ENCODE measurements at regions not wholly inside any gene's neighbourhood (a gene's known extent, or its start where the extent isn't known, plus 50 kb on each side); places are given as distances from the start of the nearest gene placed in this dataset.

DNA sequence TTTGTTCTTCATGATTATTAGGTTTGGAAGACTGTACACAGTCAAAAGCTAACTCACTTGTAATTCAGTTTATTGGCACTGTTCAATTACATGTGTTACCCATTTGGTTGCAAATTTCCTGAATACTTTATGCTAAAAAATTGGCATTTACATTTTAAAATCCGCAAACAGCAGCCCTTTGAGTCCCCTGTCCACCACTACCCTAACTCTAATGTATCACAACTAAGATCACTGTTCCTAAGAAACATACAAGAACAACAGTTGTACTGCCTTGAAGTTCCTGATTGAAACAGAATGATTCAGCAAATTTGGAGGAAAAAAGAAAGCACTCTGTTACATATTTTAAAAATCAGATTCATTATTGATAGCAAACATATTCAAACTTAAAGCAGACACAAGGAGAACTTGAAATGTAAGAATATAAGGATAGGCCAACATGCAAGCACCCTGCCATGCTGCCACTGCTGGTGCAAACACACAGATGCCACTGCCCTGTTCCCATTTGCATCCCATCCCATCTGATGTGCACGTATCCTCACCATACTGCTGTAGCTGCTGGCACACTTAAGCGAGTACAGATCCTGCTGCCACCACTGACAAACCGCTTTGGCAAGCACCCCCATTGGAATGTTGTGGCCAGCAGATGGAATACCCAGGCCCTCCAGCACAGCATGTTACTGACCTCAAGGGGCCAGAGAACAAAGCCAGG lies 343.4 kb downstream of the PPP1R2C start:
- H3K36me3 ChIP-seq (ENCODE audit: control insufficient read depth, insufficient read depth, low read length) = no peaks in the 10 kb centered on the region
- no peaks in the 10 kb centered on the region for H3K4me1 ChIP-seq (ENCODE audit: control insufficient read depth, insufficient read depth, low read length)
- no peaks in the 10 kb centered on the region for H3K27me3 ChIP-seq (ENCODE audit: control insufficient read depth, insufficient read depth, low read length)
- no peaks in the 10 kb centered on the region for H3K9me3 ChIP-seq (ENCODE audit: control insufficient read depth, insufficient read depth, low read length)
- H3K4me3 ChIP-seq (ENCODE audit: low read depth, low read length) = no peak overlapping the region
- no peak overlapping the region for H3K9ac ChIP-seq (ENCODE audit: low read depth, low read length)

GRCh38 chrX:42432552-42432951 lies 345.4 kb downstream of the PPP1R2C start:
- Histone ChIP-seq H3K4me1 (ENCODE audit: control insufficient read depth, insufficient read depth, low read length) (no peaks in the 10 kb centered on the region), H3K9ac (ENCODE audit: low read depth, low read length) (no peak overlapping the region), H3K36me3 (ENCODE audit: control insufficient read depth, insufficient read depth, low read length) (no peaks in the 10 kb centered on the region), H3K4me3 (ENCODE audit: low read depth, low read length) (no peak overlapping the region), H3K9me3 (ENCODE audit: control insufficient read depth, insufficient read depth, low read length) (no peaks in the 10 kb centered on the region), H3K27me3 (ENCODE audit: control insufficient read depth, insufficient read depth, low read length) (no peaks in the 10 kb centered on the region)

DNA sequence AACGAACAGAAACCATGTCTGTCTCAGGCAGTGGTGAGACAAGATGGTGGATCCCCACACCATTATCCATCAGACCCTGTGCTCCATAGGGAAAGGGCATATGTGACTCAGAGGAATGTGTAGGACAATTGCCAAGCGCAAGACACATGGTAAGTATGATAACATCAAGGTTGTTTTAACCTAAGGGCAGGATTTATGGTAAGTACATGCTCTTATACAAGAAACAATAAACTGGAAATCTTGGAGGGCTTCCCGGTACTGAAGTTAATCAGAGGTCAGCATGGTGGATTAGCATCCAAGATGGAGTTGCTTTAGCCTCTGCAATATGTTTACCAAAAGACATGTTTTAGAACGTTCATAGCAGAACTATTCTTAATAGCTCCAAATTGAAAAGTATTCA lies 355.0 kb downstream of the PPP1R2C start:
- Histone ChIP-seq H3K27me3 (ENCODE audit: control insufficient read depth, insufficient read depth, low read length) (no peaks in the 10 kb centered on the region), H3K4me3 (ENCODE audit: low read depth, low read length) (no peak overlapping the region), H3K36me3 (ENCODE audit: control insufficient read depth, insufficient read depth, low read length) (no peaks in the 10 kb centered on the region), H3K9ac (ENCODE audit: low read depth, low read length) (no peak overlapping the region), H3K9me3 (ENCODE audit: control insufficient read depth, insufficient read depth, low read length) (no peaks in the 10 kb centered on the region), H3K4me1 (ENCODE audit: control insufficient read depth, insufficient read depth, low read length) (no peaks in the 10 kb centered on the region)

DNA sequence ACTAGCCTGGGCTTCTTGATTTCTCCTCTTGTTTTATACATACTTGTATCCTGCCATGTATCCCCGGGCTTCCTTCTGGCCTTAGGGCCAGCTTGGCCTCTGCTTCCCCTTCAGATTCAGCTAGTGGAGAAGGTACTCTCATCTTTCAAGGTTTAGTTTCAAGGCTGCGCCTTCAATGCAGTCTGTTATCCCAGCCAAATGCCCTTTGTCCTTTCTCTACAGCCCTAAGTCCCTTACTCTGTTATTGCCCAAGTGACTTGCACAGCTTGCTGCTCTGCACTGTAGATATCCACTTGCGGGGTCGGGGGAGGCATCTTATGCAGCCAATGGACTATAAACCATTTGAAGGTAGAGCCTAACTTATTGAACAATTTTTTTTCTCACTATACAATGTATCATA lies 357.5 kb downstream of the PPP1R2C start:
- H3K9ac ChIP-seq (ENCODE audit: low read depth, low read length) = no peak overlapping the region
- H3K4me1 ChIP-seq (ENCODE audit: control insufficient read depth, insufficient read depth, low read length) = no peaks in the 10 kb centered on the region
- no peak overlapping the region for H3K4me3 ChIP-seq (ENCODE audit: low read depth, low read length)
- H3K36me3 ChIP-seq (ENCODE audit: control insufficient read depth, insufficient read depth, low read length) = no peaks in the 10 kb centered on the region
- H3K9me3 ChIP-seq (ENCODE audit: control insufficient read depth, insufficient read depth, low read length) = no peaks in the 10 kb centered on the region
- H3K27me3 ChIP-seq (ENCODE audit: control insufficient read depth, insufficient read depth, low read length) = no peaks in the 10 kb centered on the region

DNA sequence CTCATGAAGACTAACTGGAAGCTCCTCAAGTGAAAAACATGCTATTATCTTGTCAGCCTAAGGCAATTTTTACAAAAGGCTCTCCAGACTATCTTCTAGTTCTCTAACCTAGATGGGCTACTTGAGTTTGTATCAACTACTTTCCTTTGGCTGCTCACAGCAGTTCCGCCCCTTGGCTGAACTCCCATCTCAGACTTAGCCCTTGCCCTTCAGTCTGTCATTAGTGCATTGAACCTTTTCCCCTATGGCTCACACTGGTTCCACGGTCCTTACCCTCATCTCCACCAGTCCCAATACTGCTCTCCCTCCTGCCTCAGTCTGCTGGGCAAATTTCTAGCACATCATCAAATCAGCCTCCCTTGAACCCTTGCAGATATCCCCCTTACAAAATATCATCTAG lies 362.3 kb downstream of the PPP1R2C start:
- Histone ChIP-seq H3K4me3 (ENCODE audit: low read depth, low read length) (no peak overlapping the region), H3K27me3 (ENCODE audit: control insufficient read depth, insufficient read depth, low read length) (no peaks in the 10 kb centered on the region), H3K9me3 (ENCODE audit: control insufficient read depth, insufficient read depth, low read length) (no peaks in the 10 kb centered on the region), H3K36me3 (ENCODE audit: control insufficient read depth, insufficient read depth, low read length) (no peaks in the 10 kb centered on the region), H3K4me1 (ENCODE audit: control insufficient read depth, insufficient read depth, low read length) (no peaks in the 10 kb centered on the region), H3K9ac (ENCODE audit: low read depth, low read length) (no peak overlapping the region)

DNA sequence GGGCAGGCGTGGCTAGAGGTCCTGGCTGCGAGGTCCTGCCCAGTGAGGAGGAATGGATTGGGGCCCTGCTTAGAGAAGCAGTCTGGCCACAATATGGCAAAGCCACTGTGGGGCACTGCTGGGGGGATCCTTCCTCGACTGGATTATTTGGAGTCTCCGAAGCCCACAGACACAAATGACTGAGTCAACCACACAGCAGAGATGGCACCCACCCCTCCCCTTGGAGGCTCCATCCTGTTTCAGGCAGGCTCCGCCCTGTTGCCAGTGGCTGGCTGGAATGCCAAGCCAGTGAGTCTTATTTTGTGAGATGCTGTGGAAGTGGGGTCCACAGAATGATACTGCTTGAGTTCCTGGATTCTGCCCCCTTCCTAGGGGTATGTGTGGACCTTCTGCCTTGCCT lies 363.9 kb downstream of the PPP1R2C start:
- Histone ChIP-seq H3K27me3 (ENCODE audit: control insufficient read depth, insufficient read depth, low read length) (no peaks in the 10 kb centered on the region), H3K36me3 (ENCODE audit: control insufficient read depth, insufficient read depth, low read length) (no peaks in the 10 kb centered on the region), H3K4me1 (ENCODE audit: control insufficient read depth, insufficient read depth, low read length) (no peaks in the 10 kb centered on the region), H3K9ac (ENCODE audit: low read depth, low read length) (no peak overlapping the region), H3K9me3 (ENCODE audit: control insufficient read depth, insufficient read depth, low read length) (no peaks in the 10 kb centered on the region), H3K4me3 (ENCODE audit: low read depth, low read length) (no peak overlapping the region)

- Histone ChIP-seq H3K4me3 (ENCODE audit: low read depth, low read length) (no peak overlapping the region), H3K9me3 (ENCODE audit: control insufficient read depth, insufficient read depth, low read length) (no peaks in the 10 kb centered on the region), H3K9ac (ENCODE audit: low read depth, low read length) (no peak overlapping the region), H3K27me3 (ENCODE audit: control insufficient read depth, insufficient read depth, low read length) (no peaks in the 10 kb centered on the region), H3K36me3 (ENCODE audit: control insufficient read depth, insufficient read depth, low read length) (no peaks in the 10 kb centered on the region), H3K4me1 (ENCODE audit: control insufficient read depth, insufficient read depth, low read length) (no peaks in the 10 kb centered on the region)
Measured at GRCh38 chrX:42399632-42400024, 378.3 kb downstream of the PPP1R2C start.

DNA sequence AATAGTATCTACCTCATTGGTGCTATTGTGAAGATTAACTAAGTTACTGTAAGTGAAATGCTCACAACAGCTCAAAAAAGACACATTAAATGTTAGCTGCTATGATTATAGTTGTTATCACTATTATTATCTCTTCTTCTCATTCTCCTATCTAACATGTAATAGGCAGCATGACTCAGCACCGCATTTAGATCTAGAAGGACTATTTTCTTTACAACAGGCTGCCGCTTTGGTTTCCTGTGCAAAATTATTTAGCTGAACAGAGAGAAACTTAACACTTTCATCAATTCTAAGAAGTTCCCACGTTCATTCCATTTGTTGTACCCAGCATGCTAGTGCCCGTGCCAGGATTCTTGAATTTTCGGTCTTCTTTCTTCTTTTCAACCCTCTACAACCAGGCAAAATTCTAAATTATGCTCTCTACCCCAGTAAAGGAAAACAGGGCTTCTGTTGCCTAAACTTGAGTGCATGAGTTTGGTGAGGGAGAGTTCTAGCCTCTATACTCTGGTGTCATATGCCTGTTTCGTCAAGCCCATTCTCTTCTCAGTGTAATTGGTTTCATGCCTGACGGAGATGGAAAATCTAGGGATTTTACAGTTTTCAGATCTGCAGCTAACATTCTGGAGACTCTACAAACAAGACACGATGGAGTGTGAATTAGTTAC lies 378.9 kb downstream of the PPP1R2C start:
- no peaks in the 10 kb centered on the region for H3K9me3 ChIP-seq (ENCODE audit: control insufficient read depth, insufficient read depth, low read length)
- H3K9ac ChIP-seq (ENCODE audit: low read depth, low read length) = no peak overlapping the region
- no peaks in the 10 kb centered on the region for H3K36me3 ChIP-seq (ENCODE audit: control insufficient read depth, insufficient read depth, low read length)
- H3K4me3 ChIP-seq (ENCODE audit: low read depth, low read length) = no peak overlapping the region
- H3K27me3 ChIP-seq (ENCODE audit: control insufficient read depth, insufficient read depth, low read length) = no peaks in the 10 kb centered on the region
- H3K4me1 ChIP-seq (ENCODE audit: control insufficient read depth, insufficient read depth, low read length) = no peaks in the 10 kb centered on the region

GRCh38 chrX:42396136-42396535 lies 381.8 kb downstream of the PPP1R2C start:
- Histone ChIP-seq H3K4me1 (ENCODE audit: control insufficient read depth, insufficient read depth, low read length) (no peaks in the 10 kb centered on the region), H3K27me3 (ENCODE audit: control insufficient read depth, insufficient read depth, low read length) (no peaks in the 10 kb centered on the region), H3K9ac (ENCODE audit: low read depth, low read length) (no peak overlapping the region), H3K4me3 (ENCODE audit: low read depth, low read length) (no peak overlapping the region), H3K9me3 (ENCODE audit: control insufficient read depth, insufficient read depth, low read length) (no peaks in the 10 kb centered on the region), H3K36me3 (ENCODE audit: control insufficient read depth, insufficient read depth, low read length) (no peaks in the 10 kb centered on the region)

- Histone ChIP-seq H3K27me3 (ENCODE audit: control insufficient read depth, insufficient read depth, low read length) (no peaks in the 10 kb centered on the region), H3K4me1 (ENCODE audit: control insufficient read depth, insufficient read depth, low read length) (no peaks in the 10 kb centered on the region), H3K4me3 (ENCODE audit: low read depth, low read length) (no peak overlapping the region), H3K9ac (ENCODE audit: low read depth, low read length) (no peak overlapping the region), H3K9me3 (ENCODE audit: control insufficient read depth, insufficient read depth, low read length) (no peaks in the 10 kb centered on the region), H3K36me3 (ENCODE audit: control insufficient read depth, insufficient read depth, low read length) (no peaks in the 10 kb centered on the region)
Measured at GRCh38 chrX:42392846-42393245, 385.1 kb downstream of the PPP1R2C start.

- Histone ChIP-seq H3K4me1 (ENCODE audit: control insufficient read depth, insufficient read depth, low read length) (no peaks in the 10 kb centered on the region), H3K4me3 (ENCODE audit: low read depth, low read length) (no peak overlapping the region), H3K27me3 (ENCODE audit: control insufficient read depth, insufficient read depth, low read length) (no peaks in the 10 kb centered on the region), H3K36me3 (ENCODE audit: control insufficient read depth, insufficient read depth, low read length) (peaks cover 4% of the 10 kb centered on the region), H3K9ac (ENCODE audit: low read depth, low read length) (no peak overlapping the region), H3K9me3 (ENCODE audit: control insufficient read depth, insufficient read depth, low read length) (no peaks in the 10 kb centered on the region)
Measured at GRCh38 chrX:42386681-42387080, 391.3 kb downstream of the PPP1R2C start.

DNA sequence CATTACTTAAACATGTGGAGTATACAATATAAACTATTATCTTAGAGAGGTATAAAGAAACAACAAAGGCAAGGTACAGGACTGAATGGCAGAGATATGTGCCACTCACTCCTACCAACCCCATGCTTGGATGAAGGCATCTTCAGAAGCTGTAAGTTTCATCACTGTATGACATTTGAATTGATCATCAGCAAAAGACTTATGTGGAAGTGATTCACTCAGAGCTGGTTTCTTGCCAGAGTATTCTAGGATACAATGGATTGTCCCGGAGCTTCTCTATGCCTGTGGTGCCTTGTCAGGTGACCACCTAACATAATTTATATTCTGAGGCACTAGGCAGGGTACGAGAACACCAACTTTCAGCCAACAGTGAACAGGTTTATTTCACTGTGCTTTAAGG lies 392.2 kb downstream of the PPP1R2C start:
- no peaks in the 10 kb centered on the region for H3K9me3 ChIP-seq (ENCODE audit: control insufficient read depth, insufficient read depth, low read length)
- peaks cover 4% of the 10 kb centered on the region for H3K36me3 ChIP-seq (ENCODE audit: control insufficient read depth, insufficient read depth, low read length)
- H3K27me3 ChIP-seq (ENCODE audit: control insufficient read depth, insufficient read depth, low read length) = no peaks in the 10 kb centered on the region
- H3K9ac ChIP-seq (ENCODE audit: low read depth, low read length) = no peak overlapping the region
- H3K4me3 ChIP-seq (ENCODE audit: low read depth, low read length) = no peak overlapping the region
- no peaks in the 10 kb centered on the region for H3K4me1 ChIP-seq (ENCODE audit: control insufficient read depth, insufficient read depth, low read length)
